Prostate gland (tissue), 2 donors: ENCODE measurements at regions not wholly inside any gene's neighbourhood (a gene's known extent, or its start where the extent isn't known, plus 50 kb on each side); places are given as distances from the start of the nearest gene placed in this dataset.
"Not testable (repeated sequence)": the region's sequence is repeated elsewhere in the genome, so short reads cannot be mapped to it uniquely, and the experiment has no call there.

Experiments used
- DNase-seq: peaks from one replicate; pipeline ENCODE4 v3.0.0-alpha.2; 2019; ENCODE audit warnings: low spot score
- H3K27ac ChIP-seq, 2 donors: fragments of 200-600 bp; sonication (generic); 2 replicates each; pipeline ENCODE4 v1.5.1; 2017 to 2019
- H3K27me3 ChIP-seq: fragments of 200-600 bp; sonication (generic); replicated peaks from 2 replicates; pipeline ENCODE4 v1.5.1; 2019; ENCODE audit not compliant: insufficient read depth
- H3K36me3 ChIP-seq, 2 donors: fragments of 200-600 bp; sonication (generic); 1 replicate in 1 of 2; 2 replicates in 1 of 2; pipeline versions ENCODE4 v1.5.1 to v1.8.1; 2017 to 2019
- H3K4me1 ChIP-seq: fragments of 200-600 bp; sonication (generic); replicated peaks from 2 replicates; pipeline ENCODE4 v1.5.1; 2019
- H3K4me3 ChIP-seq, 2 donors: fragments of 200-600 bp; sonication (generic); 2 replicates each; pipeline ENCODE4 v1.5.1; 2017 to 2019
- H3K9me3 ChIP-seq: fragments of 200-600 bp; sonication (generic); 2 replicates; pipeline ENCODE4 v1.5.1; 2017
- POLR2A ChIP-seq: fragments of 450-650 bp; IDR thresholded peaks from one replicate; pipeline ENCODE4 v1.6.1; 2016; ENCODE audit warnings: antibody characterized with exemption, mild to moderate bottlenecking
- POLR2AphosphoS5 ChIP-seq: sonication (generic); formaldehyde crosslinking; IDR thresholded peaks from one replicate; pipeline ENCODE4 v1.6.1; 2017; ENCODE audit warnings: antibody characterized with exemption
- WGBS: methylation state at CpG from one replicate; pipeline ENCODE4 v1.1.5; 2018; 5-methylcytosine and 5-hydroxymethylcytosine counted together
- intact Hi-C: fragments of 100-400 bp; cut with DNase I; formaldehyde crosslinking; loops from one replicate; pipeline ENCODE4 v1.14.2; 2022
- TF ChIP-seq, protein P1 (sequence below), 4 experiments: fragments of 200-600 bp in 2 of 4; fragments of 450-650 bp in 2 of 4; sonication (generic) in 2 of 4; IDR thresholded peaks; 1 replicate in 3 of 4; 2 replicates in 1 of 4; pipeline ENCODE4 v1.5.1; 2016 to 2019; ENCODE audit warnings: antibody characterized with exemption in 4 of 4, mild to moderate bottlenecking in 2 of 4, moderate library complexity in 2 of 4

- intact Hi-C loops: no loop called here
- 80% methylated on average over 3 of the region's 3 CpGs for WGBS
- no peaks in the 10 kb centered on the region for H3K4me1 ChIP-seq
- TF ChIP-seq, protein P1, sequence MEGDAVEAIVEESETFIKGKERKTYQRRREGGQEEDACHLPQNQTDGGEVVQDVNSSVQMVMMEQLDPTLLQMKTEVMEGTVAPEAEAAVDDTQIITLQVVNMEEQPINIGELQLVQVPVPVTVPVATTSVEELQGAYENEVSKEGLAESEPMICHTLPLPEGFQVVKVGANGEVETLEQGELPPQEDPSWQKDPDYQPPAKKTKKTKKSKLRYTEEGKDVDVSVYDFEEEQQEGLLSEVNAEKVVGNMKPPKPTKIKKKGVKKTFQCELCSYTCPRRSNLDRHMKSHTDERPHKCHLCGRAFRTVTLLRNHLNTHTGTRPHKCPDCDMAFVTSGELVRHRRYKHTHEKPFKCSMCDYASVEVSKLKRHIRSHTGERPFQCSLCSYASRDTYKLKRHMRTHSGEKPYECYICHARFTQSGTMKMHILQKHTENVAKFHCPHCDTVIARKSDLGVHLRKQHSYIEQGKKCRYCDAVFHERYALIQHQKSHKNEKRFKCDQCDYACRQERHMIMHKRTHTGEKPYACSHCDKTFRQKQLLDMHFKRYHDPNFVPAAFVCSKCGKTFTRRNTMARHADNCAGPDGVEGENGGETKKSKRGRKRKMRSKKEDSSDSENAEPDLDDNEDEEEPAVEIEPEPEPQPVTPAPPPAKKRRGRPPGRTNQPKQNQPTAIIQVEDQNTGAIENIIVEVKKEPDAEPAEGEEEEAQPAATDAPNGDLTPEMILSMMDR (IDR thresholded peaks at IDR 0.05): no peak
- TF ChIP-seq POLR2AphosphoS5: no peak
- TF ChIP-seq POLR2A: no peak
- H3K27me3 ChIP-seq: no peaks in the 10 kb centered on the region
- H3K27ac ChIP-seq: no peak overlapping the region
- H3K36me3 ChIP-seq: no peaks in the 10 kb centered on the region
- H3K4me3 ChIP-seq: no peak overlapping the region
- DNase-seq: no peak
- H3K9me3 ChIP-seq: no peaks in the 10 kb centered on the region
These were observed 835.2 kb downstream of the FSCB start for GRCh38 chr14:43671716-43672485.

DNA sequence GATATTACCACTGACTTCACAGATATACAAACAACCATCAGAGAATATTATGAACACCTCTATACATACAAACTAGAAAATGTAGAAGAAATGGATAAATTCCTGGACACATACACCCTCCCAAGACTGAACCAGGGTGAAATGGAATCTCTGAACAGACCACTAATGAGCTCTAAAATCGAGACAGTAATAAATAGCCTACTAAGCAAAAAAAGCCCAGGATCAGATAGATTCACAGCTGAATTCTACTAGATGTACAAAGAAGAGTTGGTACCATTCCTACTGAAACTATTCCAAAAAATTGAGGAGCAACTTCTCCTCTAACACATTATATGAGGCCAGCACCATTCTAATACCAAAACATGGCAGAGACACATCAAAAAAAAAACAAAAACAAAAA, 837.7 kb downstream of the FSCB start:
- 64% methylated on average over 1 of the region's 1 CpG for WGBS
- intact Hi-C loops: no loop called here
- no peak for TF ChIP-seq POLR2AphosphoS5
- no peak for TF ChIP-seq POLR2A
- TF ChIP-seq, protein P1 (IDR thresholded peaks at IDR 0.05): no peak
- H3K4me1 ChIP-seq: no peaks in the 10 kb centered on the region
- no peak overlapping the region for H3K27ac ChIP-seq
- no peak for DNase-seq
- no peak overlapping the region for H3K4me3 ChIP-seq
- no peaks in the 10 kb centered on the region for H3K9me3 ChIP-seq
- H3K27me3 ChIP-seq: no peaks in the 10 kb centered on the region
- H3K36me3 ChIP-seq: no peaks in the 10 kb centered on the region

DNA sequence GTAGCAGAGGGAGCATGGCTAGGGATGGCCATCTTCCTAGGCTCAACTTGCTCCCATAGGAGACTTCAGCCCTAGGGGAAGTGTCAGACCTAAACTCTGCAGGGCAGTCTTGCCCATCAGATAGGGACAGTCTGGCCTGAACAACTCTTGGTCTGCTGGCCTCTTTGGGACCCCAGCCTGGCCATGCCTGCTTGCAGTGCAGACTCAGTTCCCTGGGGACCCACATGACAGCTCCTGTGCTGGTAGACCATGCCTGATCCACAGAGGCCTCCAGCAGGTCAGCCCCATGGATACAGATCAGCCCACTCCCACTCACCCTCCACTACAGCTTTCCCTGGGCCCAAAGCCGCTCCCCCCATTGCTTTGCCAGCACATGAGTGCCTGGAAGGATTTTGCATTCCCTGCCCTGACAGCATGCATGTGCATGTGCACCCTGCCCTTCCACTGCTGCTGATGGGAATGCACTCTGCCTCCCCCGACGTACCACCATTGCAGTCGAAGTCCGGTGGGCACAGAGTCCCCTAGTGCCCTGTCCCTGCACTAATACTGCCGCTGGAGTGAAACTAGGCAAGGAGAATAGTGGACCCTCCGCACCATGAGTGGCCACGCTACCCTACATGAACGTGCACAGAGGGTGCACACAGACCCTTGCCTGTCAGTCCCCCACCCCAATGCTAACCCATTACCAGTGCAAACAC, 841.4 kb downstream of the FSCB start:
- DNase-seq: no peak
- 87% methylated on average over 9 of the region's 9 CpGs for WGBS
- Histone ChIP-seq H3K27ac (no peak overlapping the region), H3K27me3 (no peaks in the 10 kb centered on the region), H3K4me1 (no peaks in the 10 kb centered on the region), H3K9me3 (no peaks in the 10 kb centered on the region), H3K36me3 (no peaks in the 10 kb centered on the region), H3K4me3 (no peak overlapping the region)
- TF ChIP-seq, protein P1 (IDR thresholded peaks at IDR 0.05): no peak
- TF ChIP-seq POLR2A (no peak), POLR2AphosphoS5 (no peak)
- intact Hi-C loops: no loop called here

GRCh38 chr14:43655194-43655593, 851.9 kb downstream of the FSCB start:
- DNase-seq, H3K36me3 ChIP-seq, H3K4me1 ChIP-seq, H3K27ac ChIP-seq, H3K9me3 ChIP-seq, intact Hi-C loops, H3K4me3 ChIP-seq, H3K27me3 ChIP-seq: not testable (repeated sequence)
- 83% methylated on average over 2 of the region's 2 CpGs for WGBS

GRCh38 chr14:43651896-43652295, 855.2 kb downstream of the FSCB start:
- H3K36me3 ChIP-seq: no peaks in the 10 kb centered on the region
- no peaks in the 10 kb centered on the region for H3K9me3 ChIP-seq
- no peaks in the 10 kb centered on the region for H3K4me1 ChIP-seq
- 74% methylated on average over 1 of the region's 1 CpG for WGBS
- no peak overlapping the region for H3K27ac ChIP-seq
- H3K27me3 ChIP-seq: no peaks in the 10 kb centered on the region
- TF ChIP-seq POLR2A (no peak), POLR2AphosphoS5 (no peak)
- TF ChIP-seq, protein P1 (IDR thresholded peaks at IDR 0.05): no peak
- no peak overlapping the region for H3K4me3 ChIP-seq
- DNase-seq: no peak
- intact Hi-C loops: no loop called here
